SH-SY5Y (cell line): ENCODE measurements at regions not wholly inside any gene's neighbourhood (a gene's known extent, or its start where the extent isn't known, plus 50 kb on each side); places are given as distances from the start of the nearest gene placed in this dataset.

ENCODE experiments used
- GATA2 ChIP-seq: IDR thresholded peaks from 2 replicates; pipeline ENCODE4 v1.6.1; 2011; ENCODE audit warnings: mild to moderate bottlenecking, low read depth, low read length
- GATA3 ChIP-seq: IDR thresholded peaks from 2 replicates; pipeline ENCODE4 v1.6.1; 2011; ENCODE audit warnings: low read depth, mild to moderate bottlenecking, low read length, moderate library complexity

- TF ChIP-seq GATA2 = no peak
- TF ChIP-seq GATA3 = no peak
These were observed 137.1 kb upstream of the RMP24 start for GRCh38 chr18:35835366-35835765.
